ENCODE measurements at regions not wholly inside any gene's neighbourhood (a gene's known extent, or its start where the extent isn't known, plus 50 kb on each side); places are given as distances from the start of the nearest gene placed in this dataset.

DNA sequence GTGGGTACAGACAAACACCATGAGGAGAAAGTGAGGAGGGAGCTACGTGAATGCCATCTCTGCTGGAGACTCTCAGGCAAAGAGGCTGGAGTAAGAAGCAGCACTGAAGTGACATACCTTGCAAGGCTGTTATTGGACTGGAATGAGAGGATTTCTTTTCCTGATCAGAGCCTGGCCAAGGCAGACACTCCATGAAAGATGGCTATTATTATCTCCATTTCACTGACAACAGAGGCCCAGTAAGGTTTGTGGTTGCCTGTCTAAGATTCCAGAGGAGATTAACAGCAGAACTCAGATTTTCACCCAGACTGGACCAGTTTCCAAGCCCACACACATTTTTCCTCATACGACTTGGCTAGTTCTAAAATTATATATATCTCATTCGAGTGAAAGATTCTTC lies 162.0 kb upstream of the EOLA2 start:
- in situ Hi-C loops (cut with HindIII; ENCODE audit: low pct_unique_long_range_greater_than_20kb, low sequenced_read_pairs), result no loop called here
- POLR2A ChIA-PET, result no interaction called here
- Histone ChIP-seq H3K4me3 (ENCODE audit: low read depth in 2 of 2, low read length in 2 of 2) (no peak overlapping the region), H3K4me1 (ENCODE audit: control insufficient read depth, insufficient read depth, low read length) (no peaks in the 10 kb centered on the region), H3K27me3 (ENCODE audit: control insufficient read depth, insufficient read depth, low read length) (no peaks in the 10 kb centered on the region), H3K27ac (ENCODE audit: low read length) (no peak overlapping the region), H3K36me3 (ENCODE audit: control insufficient read depth, insufficient read depth, low read length) (no peaks in the 10 kb centered on the region), H3K9me3 (ENCODE audit: control insufficient read depth, insufficient read depth, low read depth, low read length) (no peaks in the 10 kb centered on the region)
- intact Hi-C loops (cut with micrococcal nuclease; ENCODE audit: unreplicated experiment), result no loop called here
- TF ChIP-seq, protein P1, sequence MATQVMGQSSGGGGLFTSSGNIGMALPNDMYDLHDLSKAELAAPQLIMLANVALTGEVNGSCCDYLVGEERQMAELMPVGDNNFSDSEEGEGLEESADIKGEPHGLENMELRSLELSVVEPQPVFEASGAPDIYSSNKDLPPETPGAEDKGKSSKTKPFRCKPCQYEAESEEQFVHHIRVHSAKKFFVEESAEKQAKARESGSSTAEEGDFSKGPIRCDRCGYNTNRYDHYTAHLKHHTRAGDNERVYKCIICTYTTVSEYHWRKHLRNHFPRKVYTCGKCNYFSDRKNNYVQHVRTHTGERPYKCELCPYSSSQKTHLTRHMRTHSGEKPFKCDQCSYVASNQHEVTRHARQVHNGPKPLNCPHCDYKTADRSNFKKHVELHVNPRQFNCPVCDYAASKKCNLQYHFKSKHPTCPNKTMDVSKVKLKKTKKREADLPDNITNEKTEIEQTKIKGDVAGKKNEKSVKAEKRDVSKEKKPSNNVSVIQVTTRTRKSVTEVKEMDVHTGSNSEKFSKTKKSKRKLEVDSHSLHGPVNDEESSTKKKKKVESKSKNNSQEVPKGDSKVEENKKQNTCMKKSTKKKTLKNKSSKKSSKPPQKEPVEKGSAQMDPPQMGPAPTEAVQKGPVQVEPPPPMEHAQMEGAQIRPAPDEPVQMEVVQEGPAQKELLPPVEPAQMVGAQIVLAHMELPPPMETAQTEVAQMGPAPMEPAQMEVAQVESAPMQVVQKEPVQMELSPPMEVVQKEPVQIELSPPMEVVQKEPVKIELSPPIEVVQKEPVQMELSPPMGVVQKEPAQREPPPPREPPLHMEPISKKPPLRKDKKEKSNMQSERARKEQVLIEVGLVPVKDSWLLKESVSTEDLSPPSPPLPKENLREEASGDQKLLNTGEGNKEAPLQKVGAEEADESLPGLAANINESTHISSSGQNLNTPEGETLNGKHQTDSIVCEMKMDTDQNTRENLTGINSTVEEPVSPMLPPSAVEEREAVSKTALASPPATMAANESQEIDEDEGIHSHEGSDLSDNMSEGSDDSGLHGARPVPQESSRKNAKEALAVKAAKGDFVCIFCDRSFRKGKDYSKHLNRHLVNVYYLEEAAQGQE (IDR thresholded peaks at IDR 0.05; ENCODE audit: insufficient read depth in 1 of 2, low read depth in 2 of 2, low read length in 1 of 2), result no peak
- TF ChIP-seq POLR2AphosphoS5 (IDR thresholded peaks at IDR 0.05; ENCODE audit: low read depth, low read length), result no peak
- no peak for TF ChIP-seq TCF7L2 (IDR thresholded peaks at IDR 0.05; ENCODE audit: low read depth, low read length)
- no peak for TF ChIP-seq SIN3A (IDR thresholded peaks at IDR 0.05; ENCODE audit: borderline replicate concordance, insufficient read depth, low read depth, low read length)
- TF ChIP-seq CTCF (IDR thresholded peaks at IDR 0.05), result no peak
- ATAC-seq, result no peak
- CTCF ChIA-PET, result no interaction called here
- no peak for DNase-seq (ENCODE audit: low read depth, low spot score)
- BruUV-seq (replicated peaks), result no TSS peak

- POLR2A ChIA-PET, result interaction anchor here (0.9 kb wide), 1 partner anchor 57 kb away, joined by 3 read pairs; no protein-coding TSS in a partner anchor
- no TSS peak for BruUV-seq (replicated peaks)
- intact Hi-C loops (cut with micrococcal nuclease; ENCODE audit: unreplicated experiment), result no loop called here
These were observed 180.2 kb upstream of the EOLA2 start for GRCh38 chrX:150118476-150118875.

More at GRCh38 chrX:150118476-150118875, 180.2 kb upstream of the EOLA2 start:
- CTCF ChIA-PET, result interaction anchor here (0.6 kb wide), 1 partner anchor 89 kb away, joined by 11 read pairs; no protein-coding TSS in a partner anchor
- H3K9me3 ChIP-seq (ENCODE audit: control insufficient read depth, insufficient read depth, low read depth, low read length), result no peaks in the 10 kb centered on the region
- H3K36me3 ChIP-seq (ENCODE audit: control insufficient read depth, insufficient read depth, low read length), result no peaks in the 10 kb centered on the region
- no peak overlapping the region for H3K4me3 ChIP-seq (ENCODE audit: low read depth in 2 of 2, low read length in 2 of 2)
- in situ Hi-C loops (cut with HindIII; ENCODE audit: low pct_unique_long_range_greater_than_20kb, low sequenced_read_pairs), result no loop called here
- no peak for TF ChIP-seq POLR2AphosphoS5 (IDR thresholded peaks at IDR 0.05; ENCODE audit: low read depth, low read length)
- no peak for TF ChIP-seq TCF7L2 (IDR thresholded peaks at IDR 0.05; ENCODE audit: low read depth, low read length)
- no peak for TF ChIP-seq CTCF (IDR thresholded peaks at IDR 0.05)
- TF ChIP-seq SIN3A (IDR thresholded peaks at IDR 0.05; ENCODE audit: borderline replicate concordance, insufficient read depth, low read depth, low read length), result no peak
- TF ChIP-seq, protein P1 (IDR thresholded peaks at IDR 0.05; ENCODE audit: insufficient read depth in 1 of 2, low read depth in 2 of 2, low read length in 1 of 2), result no peak
- ATAC-seq (no peak), DNase-seq (ENCODE audit: low read depth, low spot score) (no peak)
- H3K27ac ChIP-seq (ENCODE audit: low read length), result no peak overlapping the region
- no peaks in the 10 kb centered on the region for H3K4me1 ChIP-seq (ENCODE audit: control insufficient read depth, insufficient read depth, low read length)
- no peaks in the 10 kb centered on the region for H3K27me3 ChIP-seq (ENCODE audit: control insufficient read depth, insufficient read depth, low read length)

Data from Panc1 (cell line).